ENCODE measurements at regions not wholly inside any gene's neighbourhood (a gene's known extent, or its start where the extent isn't known, plus 50 kb on each side); places are given as distances from the start of the nearest gene placed in this dataset.
"Not testable (repeated sequence)": the region's sequence is repeated elsewhere in the genome, so short reads cannot be mapped to it uniquely, and the experiment has no call there.

DNA sequence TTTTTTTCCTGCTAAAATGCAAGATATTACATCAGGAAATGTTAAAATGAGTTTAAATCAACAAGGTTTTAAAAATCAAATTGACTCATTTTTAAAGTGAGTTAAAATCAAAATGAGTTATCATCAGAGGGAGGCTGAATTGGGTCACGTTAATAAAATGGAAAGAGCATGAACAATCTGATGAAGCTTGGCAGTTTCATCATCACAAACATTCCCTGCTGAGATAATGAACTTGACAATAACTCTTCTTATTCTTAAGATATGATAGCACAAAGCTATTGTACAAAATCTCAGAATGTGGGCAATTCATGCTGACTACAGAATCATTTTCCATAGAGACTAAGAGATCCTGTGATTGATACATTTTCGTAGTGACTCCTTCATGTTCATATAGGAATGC is 1086.7 kb downstream of the STIM2 start:
- no peak for DNase-seq (ENCODE audit: low spot score)

GRCh38 chr4:27964095-27964494 is 1103.5 kb downstream of the STIM2 start:
- no peak for DNase-seq (ENCODE audit: low spot score)

GRCh38 chr4:27966664-27967063 is 1106.0 kb downstream of the STIM2 start:
- DNase-seq (ENCODE audit: low spot score): no peak

GRCh38 chr4:27973056-27973455 is 1112.4 kb downstream of the STIM2 start:
- DNase-seq (ENCODE audit: low spot score): no peak

DNA sequence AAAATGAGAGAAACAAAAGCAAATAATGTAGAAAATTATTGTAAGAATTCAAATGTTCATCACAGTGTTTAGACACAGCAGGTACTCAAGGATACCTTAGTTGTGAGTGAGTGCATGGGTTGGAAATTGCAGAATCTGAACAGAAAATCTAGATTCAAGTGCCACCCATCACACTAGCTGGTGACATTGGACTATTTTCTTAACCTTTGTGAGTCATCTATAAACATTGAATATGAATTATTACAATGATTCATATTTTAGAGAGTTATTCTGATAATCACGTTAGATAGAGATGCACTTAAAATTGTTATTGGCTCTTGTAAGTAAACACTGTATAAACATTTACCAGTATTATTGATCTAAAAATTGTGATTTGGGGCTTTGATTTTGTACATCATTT is 1113.1 kb downstream of the STIM2 start:
- no peak for DNase-seq (ENCODE audit: low spot score)

DNA sequence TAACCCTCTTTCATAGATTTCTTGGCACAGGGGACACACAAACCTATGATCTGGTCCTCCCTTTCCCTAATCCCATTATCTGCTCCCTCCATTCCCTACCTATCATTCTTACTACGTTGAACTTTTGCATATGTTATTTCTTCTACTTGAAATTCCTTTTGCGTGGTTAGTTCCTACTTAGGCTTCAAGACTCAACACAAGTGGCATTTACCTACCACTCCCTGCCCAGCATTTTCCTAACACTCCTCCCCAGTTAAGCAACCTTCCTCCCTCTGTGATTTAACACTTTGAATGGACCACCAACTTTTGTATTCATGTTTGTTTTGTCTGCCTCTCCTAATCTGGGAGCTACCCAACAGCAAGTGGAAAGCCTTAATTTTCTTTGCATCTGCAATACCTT is 1113.7 kb downstream of the STIM2 start:
- no peak for DNase-seq (ENCODE audit: low spot score)

DNA sequence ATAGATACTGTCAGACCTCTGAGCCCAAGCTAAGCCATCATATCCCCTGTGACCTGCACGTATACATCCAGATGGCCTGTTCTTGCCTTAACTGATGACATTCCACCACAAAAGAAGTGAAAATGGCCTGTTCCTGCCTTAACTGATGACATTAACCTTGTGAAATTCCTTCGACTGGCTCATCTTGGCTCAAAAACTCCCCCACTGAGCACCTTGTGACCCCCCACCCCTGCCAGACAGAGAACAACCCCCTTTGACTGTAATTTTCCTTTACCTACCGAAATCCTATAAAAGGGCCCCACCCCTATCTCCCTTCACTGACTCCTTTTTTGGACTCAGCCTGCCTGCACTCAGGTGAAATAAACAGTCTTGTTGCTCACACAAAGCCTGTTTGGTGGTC is 1114.2 kb downstream of the STIM2 start:
- not testable (repeated sequence) for DNase-seq (ENCODE audit: low spot score)

DNA sequence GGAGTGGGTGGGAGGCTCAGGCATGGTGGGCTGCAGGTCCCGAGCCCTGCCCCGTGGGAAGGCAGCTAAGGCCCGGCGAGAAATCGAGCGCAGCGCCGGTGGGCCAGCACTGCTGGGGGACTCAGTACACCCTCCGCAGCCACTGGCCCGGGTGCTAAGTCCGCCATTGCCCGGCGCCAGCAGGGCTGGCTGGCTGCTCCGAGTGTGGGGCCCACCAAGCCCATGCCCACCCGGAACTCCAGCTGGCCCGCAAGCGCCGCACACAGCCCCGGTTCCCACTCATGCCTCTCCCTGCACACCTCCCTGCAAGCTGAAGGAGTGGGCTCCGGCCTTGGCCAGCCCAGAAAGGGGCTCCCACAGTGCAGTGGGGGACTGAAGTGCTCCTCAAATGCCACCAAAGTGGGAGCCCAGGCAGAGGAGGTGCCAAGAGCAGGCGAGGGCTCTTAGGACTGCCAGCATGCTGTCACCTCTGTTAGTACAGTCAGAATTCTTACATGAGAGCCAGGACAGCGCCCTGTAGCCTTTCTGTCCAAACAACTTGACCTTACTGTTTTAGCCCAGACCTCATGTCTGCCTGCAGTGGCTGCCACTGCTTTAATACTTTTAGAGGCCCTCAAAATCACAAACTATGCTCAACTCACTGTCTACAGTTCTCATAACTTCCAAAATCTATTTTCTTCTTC is 1117.9 kb downstream of the STIM2 start:
- DNase-seq (ENCODE audit: low spot score): not testable (repeated sequence)

DNA sequence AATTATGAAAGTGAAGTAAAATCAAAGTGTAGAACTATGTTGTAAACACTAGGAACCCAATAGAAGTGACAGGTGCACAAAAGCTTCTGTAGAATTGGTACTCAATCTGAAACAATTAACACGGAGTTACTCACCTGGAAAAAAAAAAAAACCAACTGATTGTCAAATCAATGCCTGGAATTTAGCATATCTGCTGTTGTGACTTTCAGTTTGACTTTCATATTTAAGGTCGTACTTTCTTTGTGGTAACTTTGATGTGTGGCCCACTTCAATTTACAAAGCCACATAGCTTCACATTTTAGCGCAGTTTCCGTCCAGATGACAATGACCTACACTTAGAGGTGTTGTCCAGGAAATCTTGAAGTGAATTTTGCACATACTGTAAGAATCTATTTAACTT is 1124.9 kb downstream of the STIM2 start:
- no peak for DNase-seq (ENCODE audit: low spot score)

GRCh38 chr4:27986476-27986875 is 1125.8 kb downstream of the STIM2 start:
- no peak for DNase-seq (ENCODE audit: low spot score)

- no peak for DNase-seq (ENCODE audit: low spot score)
Measured at GRCh38 chr4:28001698-28002097, 1141.1 kb downstream of the STIM2 start.

DNA sequence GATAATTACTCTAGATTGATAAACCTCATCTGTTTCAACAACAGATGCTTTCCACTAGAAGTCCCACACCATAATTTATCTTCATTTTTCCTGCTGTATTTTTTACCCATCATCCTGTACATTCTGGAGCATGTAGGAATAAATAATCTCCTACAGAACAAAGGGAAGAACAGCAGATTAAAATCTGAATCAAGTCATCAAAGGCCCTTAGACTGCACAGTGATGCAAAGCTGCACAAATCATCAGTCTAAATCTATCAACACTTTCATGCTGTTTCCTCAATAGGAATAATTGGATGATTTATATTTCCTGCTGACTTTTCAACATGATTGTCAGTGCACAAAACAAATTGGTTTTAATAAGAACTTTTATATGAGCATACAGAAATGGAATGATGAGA is 1143.9 kb downstream of the STIM2 start:
- DNase-seq (ENCODE audit: low spot score): no peak

- no peak for DNase-seq (ENCODE audit: low spot score)
Measured at GRCh38 chr4:28006021-28006420, 1145.4 kb downstream of the STIM2 start.

DNA sequence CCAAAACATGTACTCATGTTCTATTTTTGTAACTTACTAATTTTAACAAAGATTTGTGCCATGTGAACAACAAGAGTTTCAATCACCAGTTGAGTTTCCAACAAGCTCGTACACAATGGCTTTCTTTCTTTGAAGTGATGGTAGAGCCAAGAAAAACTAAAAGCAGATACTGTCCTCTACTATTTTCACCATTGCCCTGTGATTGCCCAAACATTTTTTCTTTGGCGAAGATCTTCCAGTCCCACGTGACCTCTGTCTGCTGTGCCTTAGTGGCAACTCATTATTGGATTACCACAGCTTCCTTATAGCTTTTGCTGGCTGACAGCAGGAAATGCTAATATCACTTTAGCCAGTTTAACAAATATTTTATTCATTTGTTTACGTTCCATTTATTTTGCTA is 1147.1 kb downstream of the STIM2 start:
- DNase-seq (ENCODE audit: low spot score): peak; percentile 43

- DNase-seq (ENCODE audit: low spot score): no peak
Measured at GRCh38 chr4:28009541-28009940, 1148.9 kb downstream of the STIM2 start.

DNA sequence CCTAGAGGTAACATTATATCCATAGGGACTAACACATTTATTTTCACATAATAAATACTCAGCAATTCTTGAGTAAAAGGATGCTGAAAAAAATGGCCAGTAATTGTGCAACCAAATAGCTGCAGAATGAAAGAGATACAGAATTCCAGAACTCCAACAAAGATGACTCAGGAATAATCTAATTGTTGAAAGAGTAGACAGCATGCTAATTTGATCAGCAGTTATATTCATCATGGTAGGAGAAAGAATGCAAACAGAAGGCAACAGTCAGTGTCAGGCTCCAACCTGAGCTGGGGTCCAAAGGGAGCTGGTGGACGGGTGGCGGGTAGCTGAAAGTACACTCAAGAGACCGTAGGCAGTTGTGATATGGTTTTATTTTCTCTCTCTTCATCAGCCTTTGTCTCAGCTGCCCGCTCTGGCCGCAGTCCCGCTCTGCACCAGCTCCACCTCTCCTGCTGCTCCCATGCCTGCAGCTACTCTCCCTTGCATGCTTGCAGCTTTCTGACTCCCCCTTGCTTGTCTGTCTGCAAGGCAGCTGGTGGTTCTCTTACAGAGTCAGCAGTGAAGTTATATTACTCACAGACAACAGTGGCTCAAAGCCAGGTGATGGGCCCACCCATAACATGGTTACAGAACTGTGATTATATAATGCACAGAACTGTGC is 1150.1 kb downstream of the STIM2 start:
- peak; percentile 4 for DNase-seq (ENCODE audit: low spot score)

DNA sequence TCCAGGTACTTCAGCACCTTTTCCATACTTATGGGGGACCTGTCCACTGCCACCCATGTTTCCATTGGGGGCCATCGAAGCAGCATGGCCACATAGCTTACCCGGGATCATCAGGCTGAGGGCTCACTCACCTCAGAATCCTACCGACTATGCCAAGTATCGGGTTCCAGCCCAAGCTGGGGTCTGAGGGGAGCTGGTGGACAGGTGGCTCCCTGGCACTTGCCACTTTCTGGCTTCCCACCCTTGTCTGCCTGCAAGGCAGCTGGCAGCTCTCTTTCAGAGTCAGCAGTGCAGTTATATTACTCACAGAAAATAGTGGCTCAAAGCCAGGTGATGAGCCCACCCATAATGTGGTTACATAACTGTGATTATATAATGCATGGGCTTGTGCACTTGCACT is 1153.8 kb downstream of the STIM2 start:
- no peak for DNase-seq (ENCODE audit: low spot score)

DNA sequence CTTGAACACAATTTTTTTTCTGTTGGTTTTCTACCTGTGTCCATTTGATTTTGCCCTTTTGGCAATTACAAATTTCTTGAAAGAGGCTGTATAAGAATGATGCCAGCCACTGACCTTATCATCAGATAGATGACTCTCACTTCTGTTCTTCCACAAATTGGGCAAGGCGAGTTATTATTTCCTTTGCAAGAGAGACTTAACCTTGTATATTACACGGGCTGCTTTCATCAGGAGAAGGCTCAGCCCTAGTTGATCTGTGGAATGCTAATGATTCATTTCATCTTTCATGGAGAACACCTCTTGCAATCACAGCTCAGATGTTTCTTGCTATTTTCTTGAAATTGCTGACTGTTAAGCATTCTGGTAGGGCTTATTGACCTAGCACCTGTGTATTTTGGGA is 1155.4 kb downstream of the STIM2 start:
- no peak for DNase-seq (ENCODE audit: low spot score)

DNA sequence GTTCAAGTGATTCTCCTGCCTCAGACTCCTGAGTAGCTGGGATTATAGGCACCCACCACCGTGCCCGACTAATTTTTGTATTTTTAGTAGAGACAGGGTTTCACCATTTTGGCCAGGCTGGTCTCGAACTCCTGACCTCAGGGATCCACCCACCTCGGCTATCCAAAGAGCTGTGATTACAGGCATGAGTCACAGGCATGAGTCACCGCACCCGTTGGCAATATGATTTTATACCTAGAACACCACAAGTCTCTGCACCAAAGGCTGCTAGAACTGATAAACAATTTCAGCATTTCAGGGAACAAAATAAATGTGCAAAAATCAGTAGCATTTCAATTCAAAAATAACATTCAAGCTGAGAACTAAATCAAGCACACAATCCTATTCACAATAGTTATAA is 1177.6 kb downstream of the STIM2 start:
- DNase-seq (ENCODE audit: low spot score): peak; percentile 22

DNA sequence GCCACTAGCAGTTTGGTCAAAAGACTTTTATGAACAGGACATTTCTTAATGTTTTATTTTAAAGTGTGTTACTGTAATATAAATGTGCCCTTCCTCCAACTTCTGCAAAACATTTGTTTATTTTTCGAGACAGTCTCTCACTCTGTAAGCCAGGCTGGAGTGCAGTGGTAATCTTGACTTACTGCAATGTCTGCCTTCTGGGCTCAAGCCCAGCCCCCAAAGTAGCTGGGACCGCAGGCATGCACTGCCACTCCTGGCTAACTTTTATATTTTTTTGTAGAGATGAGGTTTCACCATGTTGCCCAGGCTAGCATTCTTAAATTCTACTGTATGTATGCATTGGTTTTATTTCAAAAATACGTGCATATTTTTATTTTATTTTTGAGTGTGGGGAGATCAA is 1201.9 kb downstream of the STIM2 start:
- no peak for DNase-seq (ENCODE audit: low spot score)

GRCh38 chr4:28073860-28074555 is 1213.4 kb downstream of the STIM2 start:
- DNase-seq (ENCODE audit: low spot score): no peak

DNA sequence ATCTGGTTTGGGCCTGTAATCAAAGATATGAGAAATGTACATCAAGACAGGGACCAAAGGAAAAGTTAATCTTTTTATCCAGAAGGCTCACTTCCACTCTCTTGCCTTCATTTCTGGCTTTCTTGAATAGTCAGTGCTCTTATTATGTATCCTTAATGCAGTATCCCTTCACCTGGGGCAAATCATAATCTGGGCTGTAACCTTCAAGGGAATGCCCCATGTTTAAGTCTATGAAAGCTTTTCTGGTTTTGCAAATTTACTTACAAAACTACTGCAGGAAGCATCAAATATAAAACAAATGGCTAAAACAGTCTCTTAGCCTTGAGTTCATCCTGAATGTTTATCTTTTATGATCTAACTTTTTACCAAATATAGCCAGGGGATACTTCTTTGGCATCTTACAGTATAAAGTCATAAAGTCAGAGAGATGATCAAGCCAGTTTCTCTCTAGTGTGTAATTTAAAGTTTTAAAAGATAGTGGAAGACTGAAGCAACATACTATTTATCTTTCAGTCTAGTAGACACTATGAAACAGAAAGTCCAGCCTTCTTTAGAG is 1214.8 kb downstream of the STIM2 start:
- no peak for DNase-seq (ENCODE audit: low spot score)

DNA sequence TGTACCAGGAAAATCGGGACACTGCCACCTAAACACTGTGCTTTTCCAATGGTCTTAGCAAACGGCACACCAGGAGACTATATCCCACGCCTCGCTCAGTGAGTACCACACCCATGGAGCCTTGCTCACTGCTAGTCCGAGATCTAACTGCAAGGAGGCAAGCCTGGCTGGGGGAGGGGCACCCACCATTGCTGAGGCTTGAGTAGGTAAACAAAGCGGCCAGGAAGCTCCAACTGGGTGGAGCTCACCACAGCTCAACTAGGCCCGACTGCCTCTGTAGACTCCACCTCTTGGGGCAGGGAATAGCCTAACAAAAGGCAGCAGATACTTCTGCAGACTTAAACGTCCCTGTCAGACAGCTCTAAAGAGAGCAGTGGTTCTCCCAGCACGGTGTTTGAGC is 1216.6 kb downstream of the STIM2 start:
- not testable (repeated sequence) for DNase-seq (ENCODE audit: low spot score)

Measured in Ammon's horn (tissue), 1 donor.